HG03378 (cell line): ENCODE measurements at regions not wholly inside any gene's neighbourhood (a gene's known extent, or its start where the extent isn't known, plus 50 kb on each side); places are given as distances from the start of the nearest gene placed in this dataset.

Experiments used
- ATAC-seq: cut with Tn5 transposase; IDR thresholded peaks from one replicate; pipeline ENCODE4 v1.9.1; 2021; ENCODE audit warnings: mild to moderate bottlenecking, moderate library complexity; ENCODE audit not compliant: unreplicated experiment

DNA sequence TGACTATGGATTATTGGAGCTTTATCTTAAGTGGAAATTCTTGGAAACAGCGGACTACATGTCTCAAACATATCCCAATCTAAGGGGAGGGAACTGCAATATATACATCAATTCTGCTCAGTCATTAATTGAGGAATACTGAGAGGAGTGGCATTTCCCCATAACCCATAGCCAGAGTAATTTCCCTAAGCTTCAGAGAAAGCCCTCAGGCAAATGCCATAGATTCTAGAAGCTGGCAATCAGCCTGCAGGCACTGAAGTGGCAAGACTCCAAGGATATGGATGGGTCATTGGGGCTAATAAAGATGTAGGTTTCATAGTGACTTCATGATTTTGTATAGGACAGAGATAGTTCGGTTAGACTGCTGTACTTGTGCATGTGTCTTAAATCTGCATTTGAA lies 1960.5 kb upstream of the PIK3C3 start:
- no peak for ATAC-seq

DNA sequence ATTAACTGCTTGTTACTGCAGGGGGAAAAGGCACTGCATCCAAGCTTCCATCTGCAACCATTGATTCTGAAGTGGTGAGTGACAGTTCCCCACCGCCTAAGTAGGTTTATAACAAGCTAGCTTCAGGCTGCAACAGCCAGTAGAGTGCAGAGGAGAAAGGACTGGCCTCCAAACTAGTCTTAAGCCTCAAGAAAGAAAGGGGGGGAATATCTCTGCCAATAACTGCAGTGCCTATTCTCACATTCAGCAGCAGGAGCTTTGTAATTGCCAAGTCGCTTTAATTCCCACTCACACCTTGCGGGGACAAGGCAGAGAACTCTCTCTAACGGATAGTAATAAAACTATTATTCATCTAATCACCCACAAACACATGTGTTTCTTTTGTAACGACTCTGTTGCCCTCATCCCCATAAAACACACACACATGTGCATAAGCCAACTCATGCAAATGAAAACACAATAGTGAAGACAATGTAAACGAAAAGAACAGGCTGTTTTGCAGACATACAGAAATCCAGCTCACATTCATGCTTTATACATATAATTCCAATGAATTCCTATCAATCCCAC lies 1963.3 kb upstream of the PIK3C3 start:
- ATAC-seq = no peak

DNA sequence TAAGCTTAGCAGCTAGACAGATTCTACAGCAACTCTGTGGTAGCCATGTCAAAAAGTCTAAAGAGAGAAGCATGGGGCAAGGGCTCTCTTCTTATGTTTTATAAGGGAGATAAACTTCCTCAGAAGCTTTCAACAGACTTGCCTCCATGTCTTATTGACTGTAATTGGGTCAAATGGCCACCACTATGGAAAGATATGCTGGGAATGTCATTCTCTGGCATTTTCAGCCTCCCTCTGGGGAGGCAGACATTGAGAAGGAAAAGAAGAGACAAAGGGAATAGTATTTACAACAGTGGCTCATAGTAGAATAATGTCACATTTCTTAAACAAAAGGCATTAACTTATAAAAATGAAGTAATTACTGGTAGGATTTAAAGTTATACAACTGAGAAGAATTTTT lies 1964.5 kb upstream of the PIK3C3 start:
- ATAC-seq = no peak

DNA sequence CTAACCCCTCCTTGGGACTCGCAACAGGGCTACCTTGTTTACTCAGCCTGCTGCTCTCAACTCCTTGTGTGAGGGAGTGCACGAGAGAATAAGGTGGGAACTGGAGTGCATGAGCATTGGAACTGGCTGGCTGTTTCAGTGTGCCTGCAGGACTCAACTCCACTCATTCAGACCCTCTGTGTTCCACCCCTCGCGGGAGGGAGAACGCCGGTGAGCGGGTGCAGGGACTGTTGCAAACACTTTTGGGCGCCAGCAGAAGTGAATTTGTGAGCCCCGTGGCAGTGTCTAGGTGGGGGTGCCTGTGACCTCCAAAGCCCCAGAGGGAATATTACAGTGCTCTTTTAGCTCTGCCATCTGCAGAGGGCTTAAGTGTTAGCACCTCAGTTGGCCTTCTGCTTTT lies 1978.3 kb upstream of the PIK3C3 start:
- no peak for ATAC-seq

DNA sequence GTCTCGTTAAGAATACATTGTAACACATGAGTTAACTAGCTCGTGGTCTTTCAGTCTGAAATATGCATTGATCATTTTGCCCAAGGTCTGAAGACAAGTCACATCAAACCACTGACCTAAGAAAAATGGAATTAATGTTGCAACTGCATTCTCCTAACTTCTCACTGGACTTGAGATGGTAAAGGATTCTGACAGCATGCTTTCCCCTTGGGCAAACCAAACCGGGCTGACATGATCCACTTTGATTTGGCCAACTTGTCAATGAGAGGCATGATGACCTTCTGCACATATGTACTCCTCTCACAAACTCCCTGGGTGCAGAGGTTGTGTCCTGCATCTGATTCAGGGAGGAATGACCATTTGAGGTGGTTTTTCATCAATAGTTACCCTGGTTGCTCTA lies 1982.5 kb upstream of the PIK3C3 start:
- no peak for ATAC-seq

DNA sequence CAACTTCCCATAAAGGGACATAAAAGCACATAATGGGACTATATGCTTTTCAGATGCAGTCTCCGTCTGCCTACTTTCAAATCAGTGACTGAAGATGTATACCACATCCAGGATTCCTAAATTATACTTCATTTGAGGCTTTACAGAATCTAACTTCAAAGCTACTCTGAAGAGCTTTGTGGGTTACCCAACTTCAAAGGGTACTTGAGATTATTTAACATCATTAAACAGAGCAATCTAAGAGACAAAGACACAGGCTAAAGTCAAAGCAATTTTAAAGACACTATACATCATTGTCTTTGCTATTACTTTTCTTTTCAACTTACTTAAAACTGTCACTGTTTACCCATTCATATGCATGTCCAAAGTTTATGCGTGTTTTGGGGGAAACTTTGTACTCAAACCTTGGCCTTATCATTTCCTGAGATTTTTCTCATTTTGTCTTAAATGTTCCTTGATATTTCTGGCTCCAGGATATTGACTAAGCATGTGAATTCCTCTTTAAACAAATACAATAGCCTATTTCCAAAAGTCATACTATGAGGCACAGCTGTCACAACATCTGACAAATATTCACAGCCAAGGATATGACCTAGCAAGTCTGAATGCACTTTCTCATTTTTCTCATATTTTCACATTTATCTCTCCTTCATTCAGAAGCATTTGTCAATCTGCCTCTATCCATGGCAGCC lies 1985.1 kb upstream of the PIK3C3 start:
- ATAC-seq = no peak

DNA sequence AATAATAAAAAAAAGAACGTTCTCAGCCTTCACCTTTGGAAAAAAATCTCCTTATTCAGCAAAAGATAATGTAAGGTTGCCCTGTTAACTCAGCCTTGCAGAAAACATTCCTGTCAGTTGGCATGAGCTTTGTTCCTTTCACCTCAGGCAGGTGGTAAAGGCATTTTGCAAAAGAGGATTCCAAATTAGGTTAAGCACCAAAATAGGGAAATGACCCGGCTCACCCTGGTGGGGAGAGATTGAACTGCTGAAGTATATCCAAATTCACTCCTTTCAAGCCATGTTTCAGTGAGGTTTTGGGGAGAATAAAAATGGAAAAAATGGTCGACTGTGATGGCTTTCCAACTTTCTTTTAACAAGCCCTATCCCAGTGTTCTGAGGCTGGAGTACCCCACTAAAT lies 1988.8 kb upstream of the PIK3C3 start:
- ATAC-seq = no peak

DNA sequence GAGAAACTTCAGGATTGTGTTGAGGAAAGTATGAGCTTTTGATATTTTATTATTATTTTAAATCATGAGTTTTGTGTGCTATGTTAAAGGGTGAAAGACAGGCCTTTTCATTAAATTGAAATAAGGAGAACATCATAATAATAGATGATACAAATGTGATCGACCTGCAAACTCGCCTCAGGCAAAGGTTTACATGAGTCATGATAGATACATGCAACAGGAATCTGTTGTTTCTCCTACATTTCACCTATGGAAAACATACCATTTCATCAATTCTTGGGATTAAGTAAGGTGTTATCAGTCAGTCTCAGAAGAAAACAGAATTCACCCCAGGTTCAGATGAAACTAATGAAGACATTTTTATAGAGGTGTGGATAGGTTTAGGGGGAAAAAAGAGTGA lies 1992.5 kb upstream of the PIK3C3 start:
- no peak for ATAC-seq

DNA sequence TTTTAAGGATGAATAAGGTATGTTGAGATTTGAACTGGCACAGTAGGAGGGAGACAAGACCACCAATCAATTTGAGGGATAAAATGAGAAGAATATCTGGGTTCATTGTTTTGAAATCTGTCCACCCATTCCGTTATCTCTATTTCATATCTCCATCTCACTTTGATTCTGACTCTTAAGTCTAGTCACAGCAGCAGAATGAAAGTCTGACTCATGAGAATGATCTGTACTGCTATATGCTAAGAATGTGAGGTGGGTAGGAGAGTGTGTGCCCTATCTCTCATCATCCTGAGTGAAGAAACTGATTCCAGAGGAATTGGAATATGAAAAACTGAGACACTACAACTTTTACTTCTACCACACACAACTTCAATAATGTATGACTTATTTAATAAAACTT lies 1994.5 kb upstream of the PIK3C3 start:
- ATAC-seq = no peak

DNA sequence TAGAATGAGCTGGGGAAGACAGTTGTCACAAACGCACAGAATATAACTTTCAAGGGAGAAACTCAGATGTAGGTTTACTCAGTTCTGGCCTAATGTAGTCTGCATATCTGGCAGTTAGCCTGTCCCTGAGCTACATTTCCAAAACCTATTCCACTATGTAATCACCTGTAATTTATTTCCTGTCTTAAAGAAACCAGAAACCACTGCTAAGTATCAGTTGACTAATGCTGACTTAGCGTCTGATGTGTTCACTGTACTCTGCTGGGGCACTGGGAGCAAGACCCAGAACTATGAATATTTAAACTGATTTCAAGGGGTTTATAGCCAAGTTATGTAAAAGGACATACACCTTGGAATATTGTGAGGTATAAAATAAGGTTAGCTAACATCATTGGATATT lies 1995.2 kb upstream of the PIK3C3 start:
- ATAC-seq = no peak

DNA sequence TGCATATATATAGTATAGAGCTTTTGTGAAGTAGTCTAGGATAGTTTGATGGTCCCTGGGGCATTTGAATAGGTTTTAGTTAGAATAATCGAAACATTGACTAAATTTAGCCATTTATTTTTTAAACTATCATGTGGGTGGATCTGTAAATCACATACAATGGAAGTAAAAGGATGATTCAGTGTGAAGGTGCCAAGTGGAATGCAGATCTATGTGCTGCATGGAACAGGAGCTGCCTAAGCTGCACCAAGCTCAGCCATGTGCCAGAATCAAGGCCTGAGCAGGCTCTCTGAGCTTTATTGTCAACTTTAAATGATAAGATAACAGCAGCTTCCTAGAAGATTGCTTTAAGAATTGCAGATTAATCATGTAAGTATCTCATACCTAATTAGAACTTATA lies 1996.2 kb upstream of the PIK3C3 start:
- ATAC-seq = no peak

DNA sequence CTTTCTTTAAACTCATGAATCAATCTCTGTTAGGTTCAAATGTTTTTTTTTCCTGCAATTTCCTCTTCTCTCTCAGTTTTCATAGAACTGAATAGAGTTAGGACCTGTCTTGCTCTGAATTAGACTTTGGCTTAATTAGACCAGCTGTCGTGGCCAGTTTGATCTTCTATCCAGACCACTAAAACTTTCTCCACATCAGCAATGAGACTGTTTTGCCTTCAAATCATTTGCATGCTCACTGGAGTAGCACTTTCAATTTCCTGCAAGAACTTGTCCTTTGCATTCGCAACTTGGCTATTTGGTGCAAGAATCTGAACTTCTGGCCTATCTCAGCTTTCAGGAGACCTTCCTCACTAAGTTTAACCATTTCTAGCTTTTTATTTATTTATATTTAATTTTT lies 2002.2 kb upstream of the PIK3C3 start:
- no peak for ATAC-seq

DNA sequence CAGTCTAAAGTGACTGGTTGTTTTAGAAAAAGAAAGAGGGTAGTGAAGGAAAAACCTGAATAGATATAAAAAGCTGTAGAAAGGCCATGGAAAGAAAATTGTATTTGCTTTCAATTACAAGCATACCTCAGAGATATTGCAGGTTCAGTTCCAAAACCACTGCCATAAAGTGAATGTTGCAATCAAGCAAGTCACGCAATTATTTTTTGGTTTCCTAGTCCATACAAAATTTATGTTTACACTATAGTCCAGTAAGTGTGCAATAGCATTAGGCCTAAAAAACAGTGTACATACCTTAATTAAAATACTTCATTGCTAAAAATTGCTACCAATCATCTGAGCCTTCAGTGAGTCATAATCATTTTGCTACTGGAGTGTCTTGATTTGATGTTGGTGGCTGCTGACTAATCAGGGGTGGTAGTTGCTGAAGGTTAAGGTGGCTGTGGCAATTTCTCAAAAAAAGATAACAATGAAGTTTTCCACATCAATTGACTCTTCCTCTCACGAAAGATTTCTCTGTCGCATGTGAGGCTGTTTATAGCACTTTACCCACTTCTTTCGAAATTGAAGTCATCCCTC lies 2003.8 kb upstream of the PIK3C3 start:
- no peak for ATAC-seq

DNA sequence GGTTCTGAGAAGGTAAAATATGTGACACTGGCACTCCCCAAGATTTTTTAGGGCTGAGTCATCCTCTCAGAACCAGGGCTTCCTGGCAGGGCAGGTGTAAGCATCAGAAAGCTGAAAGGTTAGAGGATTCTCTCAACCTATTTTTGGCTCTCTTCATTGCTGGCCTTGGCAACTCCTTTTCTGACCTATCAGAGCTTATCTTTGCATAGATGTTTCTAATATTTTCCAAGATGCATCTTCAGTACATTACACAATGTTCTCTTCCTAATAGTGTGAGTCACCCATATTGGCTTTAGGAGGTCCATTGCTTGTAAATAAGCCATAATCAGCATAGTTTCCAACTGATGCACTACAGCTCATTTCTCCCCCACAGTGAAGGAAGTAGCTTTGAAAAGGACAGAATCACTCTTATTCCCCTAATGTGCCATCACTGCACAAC lies 2008.4 kb upstream of the PIK3C3 start:
- no peak for ATAC-seq

DNA sequence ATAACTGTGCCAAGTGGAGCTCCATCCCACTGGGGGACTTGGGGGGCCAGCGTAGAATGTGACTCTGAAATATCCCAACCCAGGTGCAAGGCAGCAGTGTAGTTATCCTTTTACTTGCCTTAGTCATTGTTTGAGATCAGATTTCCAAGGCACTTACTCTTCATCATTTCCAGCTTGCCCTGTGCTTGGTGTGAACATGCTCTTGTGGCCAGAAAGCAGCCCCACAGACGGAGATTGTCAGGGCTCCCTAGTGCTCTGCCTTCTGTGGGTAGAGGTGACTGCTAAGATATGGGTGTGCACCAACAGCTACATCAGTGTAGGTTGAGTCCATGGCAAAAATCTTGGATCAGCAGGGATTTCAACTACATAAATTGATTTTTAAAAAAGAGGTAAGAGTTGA lies 2010.0 kb upstream of the PIK3C3 start:
- ATAC-seq = no peak

DNA sequence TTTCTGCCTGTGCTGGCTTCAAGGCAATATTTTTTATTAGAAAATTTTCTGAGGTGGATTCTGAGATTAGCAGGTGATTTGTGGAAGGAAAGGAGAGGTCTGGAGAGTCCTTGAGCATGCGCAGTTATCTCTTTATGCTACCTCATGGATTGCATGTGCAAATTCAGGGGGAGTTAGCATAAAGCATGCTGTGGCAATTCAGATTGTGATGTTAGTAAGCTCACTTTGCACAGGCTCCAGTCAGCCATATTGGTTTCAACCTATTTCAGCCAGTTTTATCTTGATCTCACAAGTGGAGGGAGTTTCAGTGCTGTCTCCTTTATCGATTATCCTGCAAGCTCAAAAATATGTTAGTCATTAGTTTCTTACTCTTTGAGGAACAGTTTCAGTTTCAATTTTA lies 2012.3 kb upstream of the PIK3C3 start:
- ATAC-seq = no peak

DNA sequence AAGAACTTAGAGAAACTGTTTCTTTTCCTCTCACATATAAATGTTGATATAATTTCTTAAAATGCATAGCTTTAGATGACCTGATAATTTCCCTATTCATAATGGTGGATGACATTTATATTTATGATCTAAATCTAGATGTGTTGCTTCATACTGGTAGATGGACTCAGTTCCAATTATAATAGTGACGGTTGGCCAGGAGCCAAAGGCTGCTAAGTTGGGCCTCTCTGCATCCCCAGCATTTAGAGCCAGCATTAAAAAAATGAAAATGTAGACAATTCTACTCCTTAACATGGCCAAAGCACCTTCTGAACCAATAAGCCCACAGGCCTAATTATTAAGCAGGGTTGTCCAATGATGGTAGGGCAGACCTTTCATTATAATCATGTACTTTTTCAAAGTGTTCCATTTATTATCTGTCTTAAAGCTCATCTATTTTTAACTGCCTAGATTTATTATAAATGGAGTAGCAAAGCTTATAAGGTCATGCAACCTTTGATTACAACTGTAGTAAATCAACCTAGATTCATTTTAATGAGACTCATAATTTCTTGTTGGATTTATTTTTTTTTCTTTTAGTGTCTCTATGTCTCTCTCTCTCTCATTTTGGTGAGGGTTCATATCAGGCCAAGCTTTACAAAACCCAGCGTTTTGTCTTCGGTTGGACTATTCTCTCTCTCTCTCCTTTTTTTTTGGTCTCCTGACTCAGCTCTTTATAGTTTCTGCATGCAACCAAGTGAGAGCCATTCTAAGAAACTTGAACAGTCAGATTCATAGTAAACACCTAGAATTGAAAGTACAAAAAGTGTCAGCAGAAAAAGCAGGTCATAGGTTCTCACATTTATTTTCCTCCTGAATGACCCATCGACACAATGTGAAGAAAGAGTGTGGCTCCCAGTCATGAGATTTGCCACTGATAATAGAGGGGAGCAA lies 2016.1 kb upstream of the PIK3C3 start:
- ATAC-seq = no peak

DNA sequence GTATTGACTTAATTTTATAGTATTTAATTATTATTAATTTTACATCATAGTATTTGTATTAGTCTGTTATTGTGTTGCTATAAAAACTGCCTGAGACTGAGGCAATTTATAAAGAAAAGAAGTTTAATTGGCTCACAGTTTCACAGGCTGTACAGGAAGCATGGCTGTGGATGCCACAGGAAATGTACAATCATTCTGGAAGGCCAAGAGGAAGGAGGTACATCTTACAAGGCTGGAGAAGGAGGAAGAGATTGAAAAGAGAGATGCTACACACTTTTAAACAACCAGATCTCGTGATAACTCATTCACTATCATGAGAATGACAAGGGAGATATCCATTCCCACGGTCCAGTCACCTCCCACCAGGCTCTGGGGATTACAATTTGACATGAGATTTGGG lies 2019.4 kb upstream of the PIK3C3 start:
- ATAC-seq = no peak

DNA sequence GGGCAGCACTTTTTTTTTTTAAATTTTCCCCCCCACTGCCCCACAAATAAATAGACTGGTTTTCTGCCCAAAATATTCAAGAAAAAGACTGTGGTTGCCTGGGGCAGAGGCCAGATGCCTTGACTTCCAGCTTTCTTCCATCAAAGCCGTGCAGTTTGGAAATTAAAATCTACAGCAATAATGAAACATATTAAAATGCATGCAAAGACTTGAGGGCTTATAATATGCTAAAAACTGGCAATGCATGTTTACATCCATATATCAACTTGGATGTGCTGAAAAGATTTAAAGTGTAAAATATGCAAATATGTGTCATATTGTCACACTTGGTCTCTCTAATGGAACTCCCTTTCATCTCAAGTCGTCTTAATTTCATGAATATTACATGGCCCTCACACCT lies 2036.2 kb upstream of the PIK3C3 start:
- no peak for ATAC-seq

DNA sequence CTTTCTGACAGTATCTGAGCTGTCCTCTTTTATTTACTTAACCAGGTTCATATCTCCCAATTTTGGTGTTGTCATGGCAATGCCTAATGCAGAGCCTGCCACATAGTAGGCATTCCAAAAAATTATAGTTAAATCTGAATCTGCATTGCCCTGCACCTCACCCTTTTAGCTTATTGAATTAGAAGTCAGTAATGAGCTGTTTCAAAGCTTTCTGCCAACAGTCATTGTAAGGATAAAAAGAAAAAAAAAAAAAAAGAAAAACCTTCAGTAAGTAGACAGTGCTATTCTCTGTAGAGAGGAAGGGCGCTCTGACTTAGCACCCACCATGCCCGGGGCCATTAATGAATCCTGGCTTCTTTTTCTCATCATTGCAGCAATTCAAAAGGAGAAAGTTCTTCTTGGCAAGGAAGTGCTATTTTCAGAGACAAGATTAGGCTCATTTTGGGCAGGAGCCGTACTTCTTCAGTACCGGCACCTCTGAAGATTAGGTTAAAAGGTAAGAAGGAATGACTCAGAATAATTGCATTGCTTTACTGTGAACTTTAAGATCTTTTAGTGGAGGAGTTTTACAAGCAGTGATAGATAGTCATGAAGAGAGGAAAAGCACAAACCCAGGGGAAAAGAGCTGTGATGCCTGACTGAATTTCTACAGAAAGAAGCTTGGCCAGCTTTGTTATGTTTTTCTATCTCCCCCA lies 2041.2 kb upstream of the PIK3C3 start:
- no peak for ATAC-seq

DNA sequence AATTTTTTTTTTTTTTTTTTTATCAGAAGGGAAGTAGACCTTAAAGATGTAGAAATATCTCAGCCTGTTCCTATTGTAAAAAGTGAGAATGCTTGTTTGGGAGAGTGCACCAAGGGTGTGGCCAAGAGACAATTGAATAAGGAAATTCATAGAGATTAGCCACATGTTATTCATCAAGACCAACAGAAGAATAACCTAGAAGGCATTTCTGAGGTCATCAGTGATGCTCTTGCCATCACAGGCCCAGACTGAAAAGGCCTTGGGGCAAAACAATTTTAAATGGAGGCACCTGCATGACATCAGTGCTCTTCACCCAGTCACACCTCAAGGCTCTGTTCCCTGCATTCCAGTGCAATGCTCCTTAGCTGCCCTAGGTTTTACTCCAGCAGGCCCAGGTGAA lies 2043.3 kb upstream of the PIK3C3 start:
- ATAC-seq = no peak
